ENCODE measurements at regions not wholly inside any gene's neighbourhood (a gene's known extent, or its start where the extent isn't known, plus 50 kb on each side); places are given as distances from the start of the nearest gene placed in this dataset.
A peak's percentile ranks its signal among the peaks of the same experiment; 100 is the strongest.

GRCh38 chr6:22906091-22906549 is 336.8 kb downstream of the HDGFL1 start:
- no peak overlapping the region for H3K27ac Mint-ChIP-seq
- H3K4me3 Mint-ChIP-seq, result no peak overlapping the region
- no peak for DNase-seq (ENCODE audit: extremely low spot score, unreplicated experiment)
- peaks cover 4% of the 10 kb centered on the region for H3K9me3 Mint-ChIP-seq
- H3K36me3 Mint-ChIP-seq, result no peaks in the 10 kb centered on the region
- TF ChIP-seq CTCF (conservative IDR thresholded peaks at IDR 0.05), result peak; percentile 37
- H3K27me3 Mint-ChIP-seq, result no peaks in the 10 kb centered on the region
- peaks cover 5% of the 10 kb centered on the region for H3K4me1 Mint-ChIP-seq (ENCODE audit: unreplicated experiment)

- H3K27ac Mint-ChIP-seq, result no peak overlapping the region
- no peak overlapping the region for H3K4me3 Mint-ChIP-seq
- H3K27me3 Mint-ChIP-seq, result no peaks in the 10 kb centered on the region
- DNase-seq (ENCODE audit: extremely low spot score, unreplicated experiment), result no peak
- no peak for TF ChIP-seq CTCF (conservative IDR thresholded peaks at IDR 0.05)
- H3K36me3 Mint-ChIP-seq, result no peaks in the 10 kb centered on the region
- H3K9me3 Mint-ChIP-seq, result peaks cover 4% of the 10 kb centered on the region
- H3K4me1 Mint-ChIP-seq (ENCODE audit: unreplicated experiment), result peaks cover 5% of the 10 kb centered on the region
Observed at GRCh38 chr6:22907085-22907484, 337.7 kb downstream of the HDGFL1 start.

- TF ChIP-seq CTCF (conservative IDR thresholded peaks at IDR 0.05), result no peak
- DNase-seq (ENCODE audit: extremely low spot score, unreplicated experiment), result no peak
- H3K4me1 Mint-ChIP-seq (ENCODE audit: unreplicated experiment), result no peaks in the 10 kb centered on the region
Observed at GRCh38 chr6:22910370-22910769, 341.0 kb downstream of the HDGFL1 start.

GRCh38 chr6:22913612-22914011 is 344.2 kb downstream of the HDGFL1 start:
- Mint-ChIP-seq H3K9me3 (no peaks in the 10 kb centered on the region), H3K36me3 (no peaks in the 10 kb centered on the region), H3K4me1 (ENCODE audit: unreplicated experiment) (no peaks in the 10 kb centered on the region), H3K27me3 (no peaks in the 10 kb centered on the region), H3K27ac (no peak overlapping the region), H3K4me3 (no peak overlapping the region)
- TF ChIP-seq CTCF (conservative IDR thresholded peaks at IDR 0.05), result no peak
- no peak for DNase-seq (ENCODE audit: extremely low spot score, unreplicated experiment)

More at GRCh38 chr6:22910370-22910769, 341.0 kb downstream of the HDGFL1 start:
- no peaks in the 10 kb centered on the region for H3K27me3 Mint-ChIP-seq
- no peak overlapping the region for H3K27ac Mint-ChIP-seq
- H3K9me3 Mint-ChIP-seq, result peaks cover 4% of the 10 kb centered on the region
- H3K36me3 Mint-ChIP-seq, result no peaks in the 10 kb centered on the region
- no peak overlapping the region for H3K4me3 Mint-ChIP-seq

GRCh38 chr6:22917344-22917743 is 348.0 kb downstream of the HDGFL1 start:
- Mint-ChIP-seq H3K27ac (no peak overlapping the region), H3K4me1 (ENCODE audit: unreplicated experiment) (no peaks in the 10 kb centered on the region), H3K4me3 (no peak overlapping the region), H3K36me3 (no peaks in the 10 kb centered on the region), H3K9me3 (no peaks in the 10 kb centered on the region), H3K27me3 (no peaks in the 10 kb centered on the region)
- no peak for DNase-seq (ENCODE audit: extremely low spot score, unreplicated experiment)
- no peak for TF ChIP-seq CTCF (conservative IDR thresholded peaks at IDR 0.05)

- Mint-ChIP-seq H3K27me3 (no peaks in the 10 kb centered on the region), H3K4me3 (no peak overlapping the region), H3K4me1 (ENCODE audit: unreplicated experiment) (peaks cover 19% of the 10 kb centered on the region), H3K36me3 (no peaks in the 10 kb centered on the region), H3K9me3 (no peaks in the 10 kb centered on the region), H3K27ac (no peak overlapping the region)
- TF ChIP-seq CTCF (conservative IDR thresholded peaks at IDR 0.05), result no peak
- DNase-seq (ENCODE audit: extremely low spot score, unreplicated experiment), result no peak
Observed at GRCh38 chr6:22921828-22922227, 352.5 kb downstream of the HDGFL1 start.

Measured in type B pancreatic cell (in vitro differentiated cells).